NCI-H1092 treated with DMSO at 0.1 percent for 48 hours (cell line): ENCODE measurements at regions not wholly inside any gene's neighbourhood (a gene's known extent, or its start where the extent isn't known, plus 50 kb on each side); places are given as distances from the start of the nearest gene placed in this dataset.
A peak's percentile ranks its signal among the peaks of the same experiment; 100 is the strongest.
"Not testable (repeated sequence)": the region's sequence is repeated elsewhere in the genome, so short reads cannot be mapped to it uniquely, and the experiment has no call there.

Experiments used
- DNase-seq: peaks from one replicate; lab custom pipeline; 2025; lab: John Stamatoyannopoulos, UW

DNA sequence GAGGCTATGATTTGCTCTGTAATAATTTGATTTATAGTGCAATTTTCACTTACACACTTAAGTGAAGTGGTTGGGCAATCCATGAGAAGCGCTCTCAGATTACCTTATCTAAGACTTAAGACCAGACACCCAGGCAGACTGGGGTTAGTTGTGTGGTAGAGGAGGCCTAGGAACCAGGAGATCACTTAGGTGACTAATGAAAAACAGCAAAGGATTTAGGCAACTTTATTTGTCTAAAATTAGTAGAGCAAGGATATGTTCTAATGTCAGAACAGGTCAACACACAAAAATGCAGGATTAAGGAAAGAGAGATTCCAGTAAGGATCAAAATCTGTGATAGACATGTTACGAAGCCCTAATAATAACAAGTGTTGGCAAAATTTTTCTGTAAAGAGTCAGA, 913.8 kb downstream of the TLE1 start:
- no peak for DNase-seq

GRCh38 chr9:80771555-80772347, 917.6 kb downstream of the TLE1 start:
- DNase-seq, result no peak

- no peak for DNase-seq
Measured at GRCh38 chr9:80763536-80763935, 925.8 kb downstream of the TLE1 start.

DNA sequence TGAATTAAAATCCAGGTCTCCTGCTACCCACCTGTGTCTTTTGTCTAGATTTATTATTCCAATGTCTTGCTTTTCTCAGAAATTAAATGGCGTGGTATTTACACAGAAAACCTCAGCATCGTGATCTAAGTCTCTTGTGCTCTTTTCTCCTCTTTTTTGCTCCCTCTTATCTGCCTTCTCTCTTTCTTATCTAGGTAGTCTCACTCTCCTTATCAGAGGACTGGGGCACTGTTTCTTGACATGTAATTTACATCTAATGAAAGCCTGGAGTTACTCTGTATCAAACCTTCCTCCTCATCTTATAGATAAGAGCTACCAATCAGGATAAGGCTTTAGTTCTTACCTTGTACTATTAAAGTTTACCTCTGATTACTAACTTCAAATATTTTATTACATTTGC, 933.8 kb downstream of the TLE1 start:
- DNase-seq, result no peak

DNA sequence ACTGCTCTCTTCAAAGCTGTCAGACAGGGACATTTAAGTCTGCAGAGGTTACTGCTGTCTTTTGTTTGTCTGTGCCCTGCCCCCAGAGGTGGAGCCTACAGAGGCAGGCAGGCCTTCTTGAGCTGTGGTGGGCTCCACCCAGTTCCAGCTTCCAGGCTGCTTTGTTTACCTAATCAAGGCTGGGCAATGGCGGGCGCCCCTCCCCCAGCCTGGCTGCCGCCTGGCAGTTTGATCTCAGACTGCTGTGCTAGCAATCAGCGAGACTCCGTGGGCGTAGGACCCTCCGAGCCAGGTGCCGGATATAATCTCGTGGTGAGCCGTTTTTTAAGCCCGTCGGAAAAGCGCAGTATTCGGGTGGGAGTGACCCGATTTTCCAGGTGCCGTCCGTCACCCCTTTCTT, 942.3 kb downstream of the TLE1 start:
- DNase-seq, result not testable (repeated sequence)

DNA sequence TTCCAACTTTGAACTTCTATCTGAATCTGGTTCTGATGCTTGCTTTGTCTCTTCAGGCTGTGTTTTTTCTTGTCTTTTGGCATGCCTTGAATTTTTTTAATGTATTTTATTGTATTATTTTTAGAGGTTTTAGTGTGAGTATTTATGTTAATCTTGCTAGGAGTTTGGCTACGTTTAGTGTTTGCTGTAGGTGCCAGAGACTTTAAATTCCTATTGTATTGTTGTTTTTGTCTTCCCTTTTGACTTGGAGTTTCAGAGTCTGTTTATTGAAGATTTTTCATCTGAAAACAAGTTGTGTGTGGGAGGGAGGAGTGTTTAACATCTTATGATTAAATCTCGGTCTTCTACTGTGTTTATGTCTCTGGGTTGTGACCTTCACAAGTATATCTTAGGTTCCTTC, 956.8 kb downstream of the TLE1 start:
- DNase-seq, result no peak

GRCh38 chr9:80720579-80720978, 968.8 kb downstream of the TLE1 start:
- no peak for DNase-seq

GRCh38 chr9:80707120-80707519, 982.2 kb downstream of the TLE1 start:
- no peak for DNase-seq

DNA sequence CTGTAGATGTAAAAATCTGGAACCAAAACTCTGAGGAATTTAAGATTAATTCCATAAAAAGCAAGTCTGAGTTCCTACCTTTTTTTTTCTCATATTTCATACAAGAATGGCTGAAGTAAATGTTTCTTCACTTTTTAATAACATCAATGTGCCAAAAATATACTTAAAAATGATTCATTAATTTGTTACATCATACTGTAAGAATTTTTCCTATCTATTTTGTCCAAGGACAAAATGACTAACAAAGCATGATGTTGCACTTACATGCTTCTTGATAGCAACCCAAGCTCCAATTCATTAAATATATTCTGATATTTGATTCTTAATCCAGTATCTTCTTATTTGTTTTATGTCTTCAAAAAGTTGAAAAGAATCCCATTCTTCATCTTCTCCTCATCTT, 988.3 kb downstream of the TLE1 start:
- no peak for DNase-seq

- peak; percentile 44 for DNase-seq
Measured at GRCh38 chr9:80699511-80699998, 989.8 kb downstream of the TLE1 start.

- DNase-seq, result no peak
Measured at GRCh38 chr9:80698725-80699410, 990.5 kb downstream of the TLE1 start.

GRCh38 chr9:80692751-80693150, 996.6 kb downstream of the TLE1 start:
- DNase-seq, result no peak

DNA sequence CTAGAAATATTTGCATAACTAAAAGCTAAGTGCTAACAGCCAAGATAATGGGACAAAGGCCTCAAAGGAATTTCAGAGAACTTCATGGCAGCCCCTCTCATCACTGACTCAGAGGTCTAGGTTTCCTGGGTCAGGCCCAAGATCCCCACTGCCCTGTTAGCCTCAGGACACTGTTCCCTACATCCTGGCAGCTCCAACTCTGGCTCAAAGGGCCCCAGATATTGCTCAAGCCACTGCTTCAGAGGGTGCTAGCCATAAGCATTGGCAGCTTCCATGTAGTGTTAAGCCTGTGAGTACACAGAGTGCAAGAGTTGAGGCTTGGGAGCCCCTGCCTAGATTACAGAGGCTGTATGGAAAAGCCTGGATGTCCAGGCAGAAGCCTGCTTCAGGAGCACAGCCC, 998.1 kb downstream of the TLE1 start:
- no peak for DNase-seq

- no peak for DNase-seq
Measured at GRCh38 chr9:80690349-80690939, 998.9 kb downstream of the TLE1 start.

DNA sequence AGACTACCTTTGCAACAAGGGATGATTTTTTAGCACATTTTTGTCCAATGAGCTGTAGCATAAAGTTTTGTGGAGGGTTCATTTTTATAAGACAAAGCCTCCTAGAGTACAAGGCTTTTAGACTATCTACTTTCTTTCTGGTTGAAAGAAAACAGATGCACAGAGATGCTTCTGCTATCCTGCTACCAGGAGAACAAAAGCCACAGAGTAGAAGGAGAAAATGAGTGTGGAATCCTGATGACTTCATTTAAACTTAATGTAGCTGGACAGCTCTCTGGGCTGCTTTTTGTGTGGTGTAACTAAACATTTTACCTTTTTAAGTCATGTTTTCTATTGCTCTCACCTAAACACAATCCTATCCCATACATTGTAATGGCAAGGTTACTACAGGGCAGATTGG, 1009.4 kb downstream of the TLE1 start:
- DNase-seq, result no peak

DNA sequence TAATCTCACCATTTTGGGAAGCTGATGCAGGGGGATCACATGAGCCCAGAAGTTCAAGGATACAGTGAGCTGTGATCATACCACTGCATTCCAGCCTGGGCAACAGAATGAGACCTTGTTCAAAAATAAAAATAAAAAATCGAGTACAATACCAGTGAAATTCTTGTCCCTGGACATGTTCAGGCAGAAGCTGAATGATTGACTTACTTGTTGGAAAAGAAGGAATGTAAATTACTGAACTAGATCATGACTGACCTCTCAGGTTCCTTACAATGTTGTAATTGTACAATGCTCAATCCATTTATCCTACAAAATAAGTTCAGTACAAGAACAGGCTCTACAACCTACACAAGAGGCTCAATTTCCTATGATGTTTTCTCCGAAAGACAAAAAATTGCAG, 1010.4 kb downstream of the TLE1 start:
- DNase-seq, result no peak

- DNase-seq, result no peak
Measured at GRCh38 chr9:80673496-80673895, 1015.9 kb downstream of the TLE1 start.

DNA sequence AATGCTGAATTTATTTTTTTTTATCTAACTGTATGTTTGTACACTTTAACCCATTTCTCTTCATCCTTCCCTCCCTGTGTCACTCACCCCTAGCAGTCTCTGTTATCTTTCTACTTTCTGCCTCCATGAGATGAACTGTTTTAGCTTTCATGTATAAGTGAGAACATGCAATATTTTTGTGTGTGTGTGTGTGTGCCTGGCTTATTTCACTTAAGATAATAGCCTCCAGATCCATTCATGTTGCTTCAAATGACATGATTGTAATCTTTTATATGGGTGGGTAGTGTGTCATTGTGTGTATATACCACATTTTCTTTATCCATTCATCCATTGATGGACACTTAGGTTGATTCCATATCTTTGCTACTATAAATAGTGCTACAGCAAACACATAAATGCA, 1023.9 kb downstream of the TLE1 start:
- no peak for DNase-seq

DNA sequence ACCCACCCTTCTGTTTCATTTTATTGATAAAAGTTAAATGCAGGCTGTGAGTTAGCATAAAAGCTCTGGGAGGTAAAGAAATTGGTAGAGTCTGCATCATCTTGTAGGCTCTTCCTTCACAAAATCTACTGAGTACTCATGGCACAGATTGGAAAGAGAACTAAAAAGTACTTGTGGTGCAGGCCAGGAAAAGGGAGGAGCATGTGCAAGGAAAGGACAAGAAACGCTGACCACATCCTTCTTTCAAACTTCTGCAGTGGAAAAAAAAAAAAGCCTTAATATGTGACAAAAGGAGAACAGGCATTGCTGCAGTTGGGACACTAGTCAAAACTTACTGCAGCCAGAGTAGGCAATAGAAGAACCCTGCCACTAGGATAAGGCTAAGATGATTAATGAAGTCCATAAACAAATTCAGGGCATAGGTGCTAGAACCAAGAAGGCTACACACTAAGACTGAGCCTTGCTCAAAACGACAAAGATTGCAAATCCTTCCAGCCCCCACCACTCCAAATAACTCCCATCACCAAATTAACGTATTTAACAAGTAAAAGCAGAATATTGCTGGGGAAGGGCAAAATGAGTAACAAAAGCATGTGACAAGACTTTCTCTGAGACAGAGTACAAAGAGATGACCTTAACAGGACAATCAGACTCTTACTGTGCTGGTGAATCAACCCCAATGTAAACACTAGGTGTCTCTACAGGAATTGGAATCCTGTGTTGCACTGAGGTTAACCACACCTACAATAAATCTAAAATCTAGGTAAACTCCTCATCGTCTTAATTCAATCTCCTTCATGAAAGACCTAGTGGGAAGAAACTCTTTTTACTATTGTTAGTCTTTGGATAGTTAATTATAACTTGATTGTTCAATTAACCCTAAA, 1024.8 kb downstream of the TLE1 start:
- peak; percentile 4 for DNase-seq

DNA sequence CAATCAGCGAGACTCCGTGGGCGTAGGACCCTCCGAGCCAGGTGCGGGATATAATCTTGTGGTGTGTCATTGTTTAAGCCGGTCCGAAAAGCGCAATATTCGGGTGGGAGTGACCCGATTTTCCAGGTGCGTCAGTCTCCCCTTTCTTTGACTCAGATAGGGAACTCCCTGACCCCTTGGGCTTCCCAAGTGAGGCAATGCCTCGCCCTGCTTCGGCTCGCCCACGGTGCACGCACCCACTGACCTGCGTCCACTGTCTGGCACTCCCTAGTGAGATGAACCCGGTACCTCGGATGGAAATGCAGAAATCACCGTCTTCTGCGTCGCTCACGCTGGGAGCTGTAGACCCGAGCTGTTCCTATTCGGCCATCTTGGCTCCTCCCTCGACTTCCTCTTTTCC, 1029.6 kb downstream of the TLE1 start:
- DNase-seq, result not testable (repeated sequence)

GRCh38 chr9:80651044-80651443, 1038.3 kb downstream of the TLE1 start:
- DNase-seq, result no peak

DNA sequence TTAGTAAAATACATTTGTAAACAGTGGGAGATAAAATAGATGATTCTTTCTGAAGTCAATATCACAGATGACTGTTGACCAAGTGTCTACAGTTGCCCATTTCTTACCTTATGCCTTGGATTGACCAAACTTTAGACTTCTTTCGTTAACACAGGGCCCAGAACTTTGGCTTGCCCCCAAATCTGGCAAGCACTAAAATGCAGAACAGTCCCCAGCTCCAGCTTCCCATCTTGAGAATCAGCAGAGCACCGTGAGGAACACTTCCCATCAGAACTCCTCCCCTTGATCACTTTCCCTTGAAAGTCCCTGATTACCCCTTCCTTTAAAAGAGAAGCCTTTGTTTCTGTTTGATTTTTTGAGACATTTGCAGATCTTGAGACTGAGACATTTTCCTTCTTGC, 1039.9 kb downstream of the TLE1 start:
- no peak for DNase-seq
